ENCODE measurements at regions not wholly inside any gene's neighbourhood (a gene's known extent, or its start where the extent isn't known, plus 50 kb on each side); places are given as distances from the start of the nearest gene placed in this dataset.

DNA sequence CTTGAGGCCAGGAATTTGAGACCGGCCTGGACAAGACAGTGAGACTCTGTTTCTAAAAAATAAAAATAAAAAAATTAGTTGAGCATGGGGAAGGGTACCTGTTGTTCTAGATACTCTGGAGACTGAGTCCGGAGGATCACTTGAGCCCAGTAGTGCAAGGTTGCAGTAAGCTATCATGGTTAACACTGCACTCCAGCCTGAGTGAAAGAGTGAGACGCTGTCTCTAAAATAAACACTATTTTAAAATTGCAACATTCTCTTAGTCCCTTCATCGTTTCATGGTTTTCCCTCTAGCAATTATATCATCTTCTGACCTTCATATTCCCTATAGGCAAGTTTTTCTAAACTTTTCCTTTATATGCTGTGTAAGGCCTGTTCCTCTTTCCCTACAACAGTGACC, 248.5 kb downstream of the VAPA start:
- DNase-seq (ENCODE audit: low spot score) = no peak
- no peak overlapping the region for H3K27ac ChIP-seq (ENCODE audit: poor library complexity, severe bottlenecking)
- ATAC-seq (ENCODE audit: low read depth) = no peak

DNA sequence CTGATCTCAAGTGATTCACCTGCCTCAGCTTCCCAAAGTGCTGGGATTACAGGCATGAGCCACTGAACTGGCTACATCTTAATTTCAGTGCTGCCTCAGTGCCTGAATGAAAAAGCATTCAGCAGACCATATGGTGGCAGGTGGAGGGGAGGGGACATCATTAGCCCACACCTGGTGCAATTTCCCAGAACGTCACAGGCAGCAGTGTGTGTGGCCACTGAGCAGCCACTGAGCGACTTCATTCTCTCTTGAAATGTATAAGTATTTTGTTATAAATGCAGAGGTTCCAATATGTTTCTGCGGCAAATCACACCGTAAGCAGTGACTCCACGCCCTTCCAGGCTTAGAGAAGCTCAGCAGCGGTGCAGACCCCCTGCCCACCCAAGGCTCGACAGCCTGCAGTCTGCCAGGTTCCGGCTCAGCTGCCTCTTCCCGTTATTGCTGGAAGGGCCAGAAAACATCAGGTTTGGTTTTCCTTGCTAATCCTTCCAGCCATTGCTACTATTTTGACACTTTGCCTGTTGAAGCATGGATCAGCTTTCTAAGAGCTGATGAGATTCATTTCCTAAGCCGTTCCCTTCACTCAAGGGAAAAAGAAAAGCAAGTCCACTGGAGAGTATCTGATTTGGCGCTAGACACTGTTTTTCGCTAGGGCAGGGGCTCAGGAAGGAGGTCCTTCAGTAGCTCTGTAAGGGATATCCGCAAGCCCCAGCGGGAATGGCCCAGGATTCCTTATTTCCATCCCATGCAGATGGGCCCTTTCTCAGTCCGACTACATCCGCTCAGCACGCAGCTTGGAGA, 250.7 kb downstream of the VAPA start:
- ATAC-seq (ENCODE audit: low read depth) (no peak), DNase-seq (ENCODE audit: low spot score) (no peak)
- Histone ChIP-seq H3K36me3 (ENCODE audit: low read depth) (no peaks in the 10 kb centered on the region), H3K9me3 (ENCODE audit: severe bottlenecking) (no peaks in the 10 kb centered on the region), H3K4me3 (ENCODE audit: severe bottlenecking) (no peak overlapping the region), H3K27me3 (ENCODE audit: insufficient read depth, poor library complexity, severe bottlenecking) (no peaks in the 10 kb centered on the region), H3K27ac (ENCODE audit: poor library complexity, severe bottlenecking) (no peak overlapping the region), H3K4me1 (ENCODE audit: insufficient read depth, poor library complexity, severe bottlenecking) (no peaks in the 10 kb centered on the region)
- TF ChIP-seq, protein P1, sequence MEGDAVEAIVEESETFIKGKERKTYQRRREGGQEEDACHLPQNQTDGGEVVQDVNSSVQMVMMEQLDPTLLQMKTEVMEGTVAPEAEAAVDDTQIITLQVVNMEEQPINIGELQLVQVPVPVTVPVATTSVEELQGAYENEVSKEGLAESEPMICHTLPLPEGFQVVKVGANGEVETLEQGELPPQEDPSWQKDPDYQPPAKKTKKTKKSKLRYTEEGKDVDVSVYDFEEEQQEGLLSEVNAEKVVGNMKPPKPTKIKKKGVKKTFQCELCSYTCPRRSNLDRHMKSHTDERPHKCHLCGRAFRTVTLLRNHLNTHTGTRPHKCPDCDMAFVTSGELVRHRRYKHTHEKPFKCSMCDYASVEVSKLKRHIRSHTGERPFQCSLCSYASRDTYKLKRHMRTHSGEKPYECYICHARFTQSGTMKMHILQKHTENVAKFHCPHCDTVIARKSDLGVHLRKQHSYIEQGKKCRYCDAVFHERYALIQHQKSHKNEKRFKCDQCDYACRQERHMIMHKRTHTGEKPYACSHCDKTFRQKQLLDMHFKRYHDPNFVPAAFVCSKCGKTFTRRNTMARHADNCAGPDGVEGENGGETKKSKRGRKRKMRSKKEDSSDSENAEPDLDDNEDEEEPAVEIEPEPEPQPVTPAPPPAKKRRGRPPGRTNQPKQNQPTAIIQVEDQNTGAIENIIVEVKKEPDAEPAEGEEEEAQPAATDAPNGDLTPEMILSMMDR (IDR thresholded peaks at IDR 0.05; ENCODE audit: poor library complexity, severe bottlenecking) = no peak

More for the DNA sequence above, 248.5 kb downstream of the VAPA start:
- H3K4me1 ChIP-seq (ENCODE audit: insufficient read depth, poor library complexity, severe bottlenecking) = no peaks in the 10 kb centered on the region
- no peaks in the 10 kb centered on the region for H3K27me3 ChIP-seq (ENCODE audit: insufficient read depth, poor library complexity, severe bottlenecking)
- TF ChIP-seq, protein P1 (IDR thresholded peaks at IDR 0.05; ENCODE audit: poor library complexity, severe bottlenecking) = no peak
- H3K36me3 ChIP-seq (ENCODE audit: low read depth) = no peaks in the 10 kb centered on the region
- H3K9me3 ChIP-seq (ENCODE audit: severe bottlenecking) = no peaks in the 10 kb centered on the region
- H3K4me3 ChIP-seq (ENCODE audit: severe bottlenecking) = no peak overlapping the region

DNA sequence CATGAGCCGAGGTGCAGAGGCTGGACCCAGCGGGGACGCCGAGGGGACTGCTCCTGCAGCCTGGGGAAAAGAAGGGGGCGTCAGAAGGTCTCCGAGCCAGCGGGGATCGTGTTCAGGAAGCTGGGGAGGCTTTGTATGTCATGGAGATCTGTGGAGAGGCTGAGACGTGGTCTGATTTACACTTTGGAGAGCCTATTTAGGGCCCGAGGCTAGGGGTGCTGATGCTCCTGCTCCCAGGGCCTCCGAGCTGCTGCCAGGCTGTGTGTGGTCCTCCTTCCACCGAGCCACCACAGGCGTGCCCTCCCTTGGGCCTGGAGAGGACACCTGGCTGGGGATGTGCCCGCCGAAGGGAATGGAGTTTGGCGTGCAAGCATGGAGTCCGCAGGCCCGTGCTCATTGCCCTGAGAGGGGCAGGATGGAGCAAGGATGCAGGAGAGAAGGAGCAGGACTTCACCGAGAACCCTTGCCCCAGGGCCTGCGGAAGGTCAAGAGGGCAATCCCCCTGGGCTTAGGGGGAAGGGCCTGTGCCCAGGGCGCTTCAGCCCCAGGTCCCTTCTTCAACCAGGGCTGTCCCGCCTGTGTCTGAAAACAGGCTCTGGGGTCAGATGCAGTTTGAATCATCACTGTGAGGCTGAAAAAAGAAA, 252.5 kb downstream of the VAPA start:
- H3K27me3 ChIP-seq (ENCODE audit: insufficient read depth, poor library complexity, severe bottlenecking) = no peaks in the 10 kb centered on the region
- H3K27ac ChIP-seq (ENCODE audit: poor library complexity, severe bottlenecking) = no peak overlapping the region
- ATAC-seq (ENCODE audit: low read depth) = no peak
- H3K9me3 ChIP-seq (ENCODE audit: severe bottlenecking) = no peaks in the 10 kb centered on the region
- no peaks in the 10 kb centered on the region for H3K36me3 ChIP-seq (ENCODE audit: low read depth)
- H3K4me3 ChIP-seq (ENCODE audit: severe bottlenecking) = no peak overlapping the region
- H3K4me1 ChIP-seq (ENCODE audit: insufficient read depth, poor library complexity, severe bottlenecking) = no peaks in the 10 kb centered on the region
- no peak for DNase-seq (ENCODE audit: low spot score)
- TF ChIP-seq, protein P1 (IDR thresholded peaks at IDR 0.05; ENCODE audit: poor library complexity, severe bottlenecking) = no peak

DNA sequence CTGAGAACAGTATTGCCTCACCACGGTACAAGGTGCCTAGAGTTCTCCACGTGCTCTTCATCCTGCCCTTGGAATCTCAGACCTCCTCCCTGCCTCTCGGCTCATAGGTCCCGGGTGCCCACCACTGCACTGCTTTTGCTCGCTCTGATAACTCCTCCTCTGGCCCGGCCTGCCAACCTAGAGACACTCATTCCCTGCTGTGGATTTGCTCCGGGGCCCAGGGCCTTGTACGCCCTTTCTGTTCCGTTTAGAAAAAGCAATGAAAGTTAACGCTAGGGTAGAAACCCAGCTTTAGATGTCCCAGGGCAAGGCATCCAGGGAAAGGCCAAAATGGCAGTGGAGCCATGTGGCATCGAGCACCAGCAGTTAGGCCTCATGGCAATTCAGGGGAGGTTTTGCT, 253.9 kb downstream of the VAPA start:
- Histone ChIP-seq H3K4me3 (ENCODE audit: severe bottlenecking) (no peak overlapping the region), H3K36me3 (ENCODE audit: low read depth) (no peaks in the 10 kb centered on the region), H3K27me3 (ENCODE audit: insufficient read depth, poor library complexity, severe bottlenecking) (no peaks in the 10 kb centered on the region), H3K4me1 (ENCODE audit: insufficient read depth, poor library complexity, severe bottlenecking) (no peaks in the 10 kb centered on the region), H3K9me3 (ENCODE audit: severe bottlenecking) (no peaks in the 10 kb centered on the region), H3K27ac (ENCODE audit: poor library complexity, severe bottlenecking) (no peak overlapping the region)
- TF ChIP-seq, protein P1 (IDR thresholded peaks at IDR 0.05; ENCODE audit: poor library complexity, severe bottlenecking) = no peak
- ATAC-seq (ENCODE audit: low read depth) = no peak
- no peak for DNase-seq (ENCODE audit: low spot score)

DNA sequence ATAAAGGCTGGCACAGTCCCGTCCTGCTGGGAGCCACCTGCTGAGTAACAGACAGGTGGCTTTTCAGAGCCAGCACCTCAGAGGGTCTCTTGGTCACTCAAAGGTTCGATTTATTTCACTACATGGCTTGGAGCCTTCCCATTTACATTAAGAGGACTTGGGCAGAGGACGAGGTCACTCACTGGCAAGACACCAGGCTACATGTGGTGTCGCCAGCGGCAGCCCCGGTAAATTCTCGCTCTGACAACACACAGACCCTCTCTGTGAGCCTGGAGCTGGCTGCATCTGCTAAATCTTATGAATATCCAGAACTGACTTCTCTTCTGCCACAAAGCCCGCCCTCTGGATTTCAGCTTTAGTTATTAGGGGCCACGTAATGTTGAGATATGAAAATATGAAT, 254.7 kb downstream of the VAPA start:
- no peak for ATAC-seq (ENCODE audit: low read depth)
- no peak for DNase-seq (ENCODE audit: low spot score)
- no peaks in the 10 kb centered on the region for H3K36me3 ChIP-seq (ENCODE audit: low read depth)
- no peaks in the 10 kb centered on the region for H3K27me3 ChIP-seq (ENCODE audit: insufficient read depth, poor library complexity, severe bottlenecking)
- no peak overlapping the region for H3K4me3 ChIP-seq (ENCODE audit: severe bottlenecking)
- H3K27ac ChIP-seq (ENCODE audit: poor library complexity, severe bottlenecking) = no peak overlapping the region
- H3K9me3 ChIP-seq (ENCODE audit: severe bottlenecking) = no peaks in the 10 kb centered on the region
- TF ChIP-seq, protein P1 (IDR thresholded peaks at IDR 0.05; ENCODE audit: poor library complexity, severe bottlenecking) = no peak
- no peaks in the 10 kb centered on the region for H3K4me1 ChIP-seq (ENCODE audit: insufficient read depth, poor library complexity, severe bottlenecking)

All from RWPE2 (cell line).